ENCODE measurements at regions not wholly inside any gene's neighbourhood (a gene's known extent, or its start where the extent isn't known, plus 50 kb on each side); places are given as distances from the start of the nearest gene placed in this dataset.

DNA sequence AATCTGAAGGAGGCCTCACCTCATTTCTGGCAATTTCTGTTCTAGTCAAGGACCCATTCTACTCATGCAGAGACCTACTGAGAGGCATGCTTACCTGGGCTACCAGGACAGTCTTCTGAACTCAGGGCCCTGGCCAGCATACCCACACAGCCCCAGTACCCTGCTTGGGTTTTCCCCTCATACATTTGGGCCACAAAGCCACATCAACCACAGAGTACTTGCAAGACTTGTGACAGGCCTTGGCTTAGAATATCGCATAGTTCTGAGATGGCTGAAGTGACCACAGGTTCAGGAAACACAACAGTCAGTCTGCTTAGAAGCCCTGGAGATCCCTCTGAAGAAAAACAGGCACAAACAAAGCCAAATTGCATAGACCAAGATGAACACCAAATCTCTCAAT lies 758.8 kb upstream of the CDH9 start:
- TF ChIP-seq, protein P1, sequence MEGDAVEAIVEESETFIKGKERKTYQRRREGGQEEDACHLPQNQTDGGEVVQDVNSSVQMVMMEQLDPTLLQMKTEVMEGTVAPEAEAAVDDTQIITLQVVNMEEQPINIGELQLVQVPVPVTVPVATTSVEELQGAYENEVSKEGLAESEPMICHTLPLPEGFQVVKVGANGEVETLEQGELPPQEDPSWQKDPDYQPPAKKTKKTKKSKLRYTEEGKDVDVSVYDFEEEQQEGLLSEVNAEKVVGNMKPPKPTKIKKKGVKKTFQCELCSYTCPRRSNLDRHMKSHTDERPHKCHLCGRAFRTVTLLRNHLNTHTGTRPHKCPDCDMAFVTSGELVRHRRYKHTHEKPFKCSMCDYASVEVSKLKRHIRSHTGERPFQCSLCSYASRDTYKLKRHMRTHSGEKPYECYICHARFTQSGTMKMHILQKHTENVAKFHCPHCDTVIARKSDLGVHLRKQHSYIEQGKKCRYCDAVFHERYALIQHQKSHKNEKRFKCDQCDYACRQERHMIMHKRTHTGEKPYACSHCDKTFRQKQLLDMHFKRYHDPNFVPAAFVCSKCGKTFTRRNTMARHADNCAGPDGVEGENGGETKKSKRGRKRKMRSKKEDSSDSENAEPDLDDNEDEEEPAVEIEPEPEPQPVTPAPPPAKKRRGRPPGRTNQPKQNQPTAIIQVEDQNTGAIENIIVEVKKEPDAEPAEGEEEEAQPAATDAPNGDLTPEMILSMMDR (IDR thresholded peaks at IDR 0.05) = no peak
- TF ChIP-seq POLR2AphosphoS5 (IDR thresholded peaks at IDR 0.05) (no peak), POLR2A (IDR thresholded peaks at IDR 0.05) (no peak)
